T-cell (primary cell): ENCODE measurements at regions not wholly inside any gene's neighbourhood (a gene's known extent, or its start where the extent isn't known, plus 50 kb on each side); places are given as distances from the start of the nearest gene placed in this dataset.

ENCODE experiments used
- ATAC-seq, 4 experiments: fragments of 200-7000 bp in 3 of 4; fragments of 150-1000 bp in 1 of 4; cut with Tn5 transposase; replicated peaks in 1 of 4; 1 replicate in 3 of 4; 2 replicates in 1 of 4; pipeline ENCODE4 v1.10.0; 2021; ENCODE audit warnings: moderate library complexity in 3 of 4, mild to moderate bottlenecking in 2 of 4, moderate number of reproducible peaks in 1 of 4
- CTCF ChIA-PET, 2 donors: fragments of 300-600 bp; sonication (Branson Sonifier 250); formaldehyde crosslinking; loops; one replicate each; lab custom pipeline; 2022; ENCODE audit warnings: antibody characterized with exemption in 2 of 2; lab: Charles Lee
- POLR2A ChIA-PET, 2 donors: fragments of 300-600 bp; sonication (Branson Sonifier 250); formaldehyde crosslinking; loops; one replicate each; lab custom pipeline; 2022; ENCODE audit warnings: antibody characterized with exemption in 2 of 2; lab: Charles Lee
- DNase-seq, 35 experiments: peaks; one replicate each; pipeline versions ENCODE4 v3.0.0 to v3.0.0-alpha.2; 2013 to 2023
- H3K27ac ChIP-seq: one replicate; pipeline ENCODE4 v1.5.1; 2013; ENCODE audit warnings: low read length
- H3K27me3 ChIP-seq, 2 experiments: replicated peaks in 1 of 2; 1 replicate in 1 of 2; 2 replicates in 1 of 2; pipeline versions ENCODE4 v1.6.1 to v1.7.0; 2013; ENCODE audit warnings: low read length in 1 of 2, mixed read lengths in 1 of 2; ENCODE audit not compliant: control insufficient read depth in 2 of 2, insufficient read depth in 2 of 2; ENCODE audit errors: extremely low read depth in 1 of 2
- H3K36me3 ChIP-seq, 2 donors: 1 replicate in 1 of 2; 2 replicates in 1 of 2; pipeline versions ENCODE4 v1.6.1 to v1.7.0; 2013; ENCODE audit warnings: low read length in 1 of 2; ENCODE audit not compliant: control insufficient read depth in 2 of 2, insufficient read depth in 1 of 2; ENCODE audit errors: extremely low read depth in 1 of 2
- H3K4me1 ChIP-seq, 2 experiments: 1 replicate in 1 of 2; 2 replicates in 1 of 2; pipeline versions ENCODE4 v1.6.1 to v1.7.0; 2013; ENCODE audit warnings: low read length in 2 of 2, mixed read lengths in 1 of 2; ENCODE audit not compliant: insufficient read depth in 2 of 2, control insufficient read depth in 1 of 2; ENCODE audit errors: extremely low read depth in 1 of 2
- H3K4me3 ChIP-seq, 2 donors: 1 replicate in 1 of 2; 2 replicates in 1 of 2; pipeline versions ENCODE4 v1.5.1 to v1.7.0; 2013; ENCODE audit warnings: mild to moderate bottlenecking in 2 of 2, low read length in 1 of 2, moderate library complexity in 1 of 2; ENCODE audit not compliant: control insufficient read depth in 1 of 2; ENCODE audit errors: extremely low read depth in 1 of 2
- H3K9me3 ChIP-seq: 2 replicates; pipeline ENCODE4 v1.7.0; 2013
- H3K27ac Mint-ChIP-seq, 2 donors: one replicate each; pipeline ENCODE4 v1.8.0; 2020 to 2021; ENCODE audit warnings: mild to moderate bottlenecking in 2 of 2, mixed read lengths in 2 of 2
- H3K27me3 Mint-ChIP-seq, 2 donors: one replicate each; pipeline ENCODE4 v1.8.0; 2021 to 2022; ENCODE audit warnings: mixed read lengths in 2 of 2
- H3K36me3 Mint-ChIP-seq: one replicate; pipeline ENCODE4 v1.8.0; 2021; ENCODE audit warnings: mixed read lengths
- H3K4me1 Mint-ChIP-seq, 3 donors: one replicate each; pipeline ENCODE4 v1.8.0; 2020 to 2022; ENCODE audit warnings: mixed read lengths in 3 of 3, mild to moderate bottlenecking in 1 of 3
- H3K4me3 Mint-ChIP-seq, 3 donors: one replicate each; pipeline ENCODE4 v1.8.0; 2020 to 2022; ENCODE audit warnings: mild to moderate bottlenecking in 3 of 3, mixed read lengths in 3 of 3, moderate library complexity in 3 of 3
- H3K9me3 Mint-ChIP-seq, 3 donors: one replicate each; pipeline ENCODE4 v1.8.0; 2020 to 2022; ENCODE audit warnings: mixed read lengths in 3 of 3
- WGBS: methylation state at CpG from one replicate; pipeline ENCODE4 v1.1.5; 2013; ENCODE audit warnings: missing lambda C conversion rate; ENCODE audit not compliant: insufficient coverage; 5-methylcytosine and 5-hydroxymethylcytosine counted together

DNA sequence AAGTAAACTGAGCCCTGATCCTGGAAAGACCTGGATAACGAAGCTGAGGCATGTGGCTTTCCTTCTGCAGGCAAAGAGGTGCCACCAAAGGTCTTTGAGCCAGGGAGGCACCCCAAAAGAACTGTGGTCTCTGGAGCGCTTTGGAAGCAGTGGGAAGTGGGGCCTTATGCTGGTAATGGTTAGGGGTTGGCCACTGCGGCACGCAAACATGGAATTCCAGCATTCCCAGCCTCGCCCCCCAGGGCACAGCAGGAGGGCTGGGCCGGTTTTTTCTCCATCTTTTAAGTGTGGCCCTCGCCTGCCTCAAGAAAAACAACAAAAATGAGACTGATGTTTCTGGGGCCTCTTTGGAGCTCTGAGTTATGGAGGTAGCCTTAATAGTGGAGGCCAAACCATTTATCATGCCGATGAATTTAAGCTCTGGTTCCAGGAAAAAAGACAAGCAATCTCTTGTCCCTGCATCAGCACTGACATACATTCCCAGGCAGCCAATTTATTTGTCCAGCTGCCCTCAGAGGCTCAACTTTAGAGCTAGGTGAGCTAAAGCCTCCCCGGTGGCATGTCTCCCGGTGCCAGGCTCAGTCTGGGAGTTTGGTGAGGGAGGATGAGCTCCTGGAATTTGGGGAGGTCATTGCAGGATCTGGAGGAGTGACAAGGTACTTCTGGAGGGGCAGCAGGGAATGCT, 109.0 kb downstream of the TLE3 start:
- H3K36me3 Mint-ChIP-seq = no peaks in the 10 kb centered on the region
- H3K9me3 Mint-ChIP-seq = no peaks in the 10 kb centered on the region
- Histone ChIP-seq H3K27ac (no peak overlapping the region), H3K36me3 (no peaks in the 10 kb centered on the region), H3K4me3 (no peak overlapping the region), H3K27me3 (peaks cover 0 to 26% of the 10 kb centered on the region in 2 experiments), H3K4me1 (no peaks in the 10 kb centered on the region), H3K9me3 (no peaks in the 10 kb centered on the region)
- ATAC-seq (no peak), DNase-seq (no peak)
- H3K27me3 Mint-ChIP-seq = peaks cover 7 to 23% of the 10 kb centered on the region in 2 donors
- CTCF ChIA-PET = no interaction called here
- 68% methylated on average over 7 of the region's 10 CpGs for WGBS
- no peak overlapping the region for H3K27ac Mint-ChIP-seq
- H3K4me3 Mint-ChIP-seq = no peak overlapping the region
- POLR2A ChIA-PET = no interaction called here
- H3K4me1 Mint-ChIP-seq = no peaks in the 10 kb centered on the region

GRCh38 chr15:69990566-69991421, 106.9 kb downstream of the TLE3 start:
- DNase-seq (no peak), ATAC-seq (no peak)
- 75% methylated on average over 9 of the region's 20 CpGs for WGBS
- peaks cover 0 to 22% of the 10 kb centered on the region in 2 experiments for H3K27me3 ChIP-seq
- H3K4me1 ChIP-seq = no peaks in the 10 kb centered on the region
- H3K9me3 ChIP-seq = no peaks in the 10 kb centered on the region
- Mint-ChIP-seq H3K9me3 (no peaks in the 10 kb centered on the region), H3K27ac (no peak overlapping the region), H3K4me1 (no peaks in the 10 kb centered on the region), H3K36me3 (no peaks in the 10 kb centered on the region), H3K4me3 (no peak overlapping the region), H3K27me3 (peaks cover 7 to 9% of the 10 kb centered on the region in 2 donors)
- no peak overlapping the region for H3K4me3 ChIP-seq
- H3K27ac ChIP-seq = no peak overlapping the region
- H3K36me3 ChIP-seq = no peaks in the 10 kb centered on the region
- CTCF ChIA-PET = no interaction called here
- POLR2A ChIA-PET = no interaction called here

GRCh38 chr15:69991551-69991980, 106.2 kb downstream of the TLE3 start:
- CTCF ChIA-PET = no interaction called here
- Mint-ChIP-seq H3K9me3 (no peaks in the 10 kb centered on the region), H3K4me1 (no peaks in the 10 kb centered on the region), H3K36me3 (no peaks in the 10 kb centered on the region), H3K4me3 (no peak overlapping the region), H3K27me3 (peaks cover 3 to 7% of the 10 kb centered on the region in 2 donors), H3K27ac (no peak overlapping the region)
- WGBS = 85% methylated on average over 4 of the region's 10 CpGs
- DNase-seq = no peak
- H3K9me3 ChIP-seq = no peaks in the 10 kb centered on the region
- no peak overlapping the region for H3K4me3 ChIP-seq
- no peak for ATAC-seq
- POLR2A ChIA-PET = no interaction called here
- no peaks in the 10 kb centered on the region for H3K4me1 ChIP-seq
- H3K27me3 ChIP-seq = peaks cover 0 to 19% of the 10 kb centered on the region in 2 experiments
- no peak overlapping the region for H3K27ac ChIP-seq
- no peaks in the 10 kb centered on the region for H3K36me3 ChIP-seq

DNA sequence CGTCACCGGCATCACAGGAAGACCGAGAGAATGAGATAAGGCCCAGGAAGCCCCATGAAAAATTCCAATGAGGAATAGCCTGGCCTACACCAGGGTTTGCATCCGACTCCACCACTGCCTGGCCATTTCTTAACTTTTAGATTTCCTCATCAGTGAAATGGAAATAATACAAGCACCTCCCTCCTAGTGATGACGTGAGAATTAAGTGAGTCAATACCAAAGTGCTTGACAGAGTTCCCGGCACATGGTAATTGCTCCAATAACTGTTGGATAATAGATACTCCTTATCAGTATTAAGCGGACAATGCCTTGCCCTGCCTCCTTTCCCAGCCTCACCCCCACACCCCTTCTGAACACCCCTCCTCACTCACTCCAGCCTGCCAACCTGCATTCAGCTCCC, 105.4 kb downstream of the TLE3 start:
- Mint-ChIP-seq H3K27ac (no peak overlapping the region), H3K4me1 (no peaks in the 10 kb centered on the region), H3K9me3 (no peaks in the 10 kb centered on the region), H3K27me3 (peaks cover 2 to 5% of the 10 kb centered on the region in 2 donors), H3K36me3 (no peaks in the 10 kb centered on the region), H3K4me3 (no peak overlapping the region)
- ATAC-seq (no peak), DNase-seq (no peak)
- no peaks in the 10 kb centered on the region for H3K36me3 ChIP-seq
- H3K27ac ChIP-seq = no peak overlapping the region
- ChIA-PET CTCF (no interaction called here), POLR2A (no interaction called here)
- no peaks in the 10 kb centered on the region for H3K4me1 ChIP-seq
- 94% methylated on average over 4 of the region's 7 CpGs for WGBS
- no peak overlapping the region for H3K4me3 ChIP-seq
- H3K9me3 ChIP-seq = no peaks in the 10 kb centered on the region
- peaks cover 0 to 15% of the 10 kb centered on the region in 2 experiments for H3K27me3 ChIP-seq

- H3K27me3 ChIP-seq = peaks cover 0 to 13% of the 10 kb centered on the region in 2 experiments
- Mint-ChIP-seq H3K4me3 (no peak overlapping the region), H3K36me3 (no peaks in the 10 kb centered on the region), H3K27me3 (peaks cover 0 to 2% of the 10 kb centered on the region in 2 donors), H3K9me3 (no peaks in the 10 kb centered on the region), H3K27ac (no peak overlapping the region), H3K4me1 (no peaks in the 10 kb centered on the region)
- POLR2A ChIA-PET = no interaction called here
- WGBS = 83% methylated on average over 1 of the region's 1 CpG
- H3K27ac ChIP-seq = no peak overlapping the region
- H3K4me3 ChIP-seq = no peak overlapping the region
- no peak for ATAC-seq
- no peak for DNase-seq
- H3K4me1 ChIP-seq = no peaks in the 10 kb centered on the region
- CTCF ChIA-PET = no interaction called here
- H3K9me3 ChIP-seq = no peaks in the 10 kb centered on the region
- H3K36me3 ChIP-seq = no peaks in the 10 kb centered on the region
Measured at GRCh38 chr15:69994429-69995205, 103.1 kb downstream of the TLE3 start.
